Suprapubic skin (tissue), 4 donors: ENCODE measurements at regions not wholly inside any gene's neighbourhood (a gene's known extent, or its start where the extent isn't known, plus 50 kb on each side); places are given as distances from the start of the nearest gene placed in this dataset.

ENCODE experiments used
- DNase-seq, 2 donors: peaks; one replicate each; pipeline ENCODE4 v3.0.0-alpha.2; 2019; ENCODE audit warnings: low spot score in 2 of 2
- H3K27ac ChIP-seq: fragments of 200-600 bp; sonication (generic); one replicate; pipeline ENCODE4 v1.5.1; 2019
- H3K27me3 ChIP-seq: fragments of 200-600 bp; sonication (generic); one replicate; pipeline ENCODE4 v1.5.1; 2019
- H3K36me3 ChIP-seq: fragments of 200-600 bp; sonication (generic); one replicate; pipeline ENCODE4 v1.5.1; 2019
- H3K4me1 ChIP-seq: fragments of 200-600 bp; sonication (generic); one replicate; pipeline ENCODE4 v1.5.1; 2019
- H3K4me3 ChIP-seq: fragments of 200-600 bp; sonication (generic); one replicate; pipeline ENCODE4 v1.5.1; 2019; ENCODE audit warnings: mild to moderate bottlenecking
- H3K9me3 ChIP-seq: fragments of 200-600 bp; sonication (generic); one replicate; pipeline ENCODE4 v1.5.1; 2019
- EP300 ChIP-seq: sonication (generic); formaldehyde crosslinking; IDR thresholded peaks from one replicate; pipeline ENCODE4 v1.6.1; 2017; ENCODE audit warnings: antibody characterized with exemption
- POLR2A ChIP-seq, 2 donors: fragments of 450-650 bp; IDR thresholded peaks; one replicate each; pipeline ENCODE4 v1.6.1; 2017; ENCODE audit warnings: antibody characterized with exemption in 2 of 2, mild to moderate bottlenecking in 2 of 2, moderate library complexity in 2 of 2
- POLR2AphosphoS5 ChIP-seq, 3 donors: sonication (generic); formaldehyde crosslinking; IDR thresholded peaks; one replicate each; pipeline ENCODE4 v1.6.1; 2017; ENCODE audit warnings: antibody characterized with exemption in 3 of 3
- WGBS: methylation state at CpG from one replicate; pipeline ENCODE4 v1.1.5; 2018; 5-methylcytosine and 5-hydroxymethylcytosine counted together
- TF ChIP-seq, protein P1 (sequence below), 2 donors: fragments of 200-600 bp in 1 of 2; fragments of 450-650 bp in 1 of 2; sonication (generic) in 1 of 2; IDR thresholded peaks; one replicate each; pipeline ENCODE4 v1.5.1; 2016 to 2019; ENCODE audit warnings: antibody characterized with exemption in 2 of 2, mild to moderate bottlenecking in 1 of 2, moderate library complexity in 1 of 2

- WGBS = 72% methylated on average over 6 of the region's 6 CpGs
- Histone ChIP-seq H3K27ac (no peak overlapping the region), H3K36me3 (no peaks in the 10 kb centered on the region), H3K27me3 (no peaks in the 10 kb centered on the region), H3K4me1 (no peaks in the 10 kb centered on the region), H3K9me3 (no peaks in the 10 kb centered on the region), H3K4me3 (no peak overlapping the region)
- TF ChIP-seq POLR2AphosphoS5 (IDR thresholded peaks at IDR 0.05) (no peak), POLR2A (IDR thresholded peaks at IDR 0.05) (no peak), EP300 (no peak)
- TF ChIP-seq, protein P1, sequence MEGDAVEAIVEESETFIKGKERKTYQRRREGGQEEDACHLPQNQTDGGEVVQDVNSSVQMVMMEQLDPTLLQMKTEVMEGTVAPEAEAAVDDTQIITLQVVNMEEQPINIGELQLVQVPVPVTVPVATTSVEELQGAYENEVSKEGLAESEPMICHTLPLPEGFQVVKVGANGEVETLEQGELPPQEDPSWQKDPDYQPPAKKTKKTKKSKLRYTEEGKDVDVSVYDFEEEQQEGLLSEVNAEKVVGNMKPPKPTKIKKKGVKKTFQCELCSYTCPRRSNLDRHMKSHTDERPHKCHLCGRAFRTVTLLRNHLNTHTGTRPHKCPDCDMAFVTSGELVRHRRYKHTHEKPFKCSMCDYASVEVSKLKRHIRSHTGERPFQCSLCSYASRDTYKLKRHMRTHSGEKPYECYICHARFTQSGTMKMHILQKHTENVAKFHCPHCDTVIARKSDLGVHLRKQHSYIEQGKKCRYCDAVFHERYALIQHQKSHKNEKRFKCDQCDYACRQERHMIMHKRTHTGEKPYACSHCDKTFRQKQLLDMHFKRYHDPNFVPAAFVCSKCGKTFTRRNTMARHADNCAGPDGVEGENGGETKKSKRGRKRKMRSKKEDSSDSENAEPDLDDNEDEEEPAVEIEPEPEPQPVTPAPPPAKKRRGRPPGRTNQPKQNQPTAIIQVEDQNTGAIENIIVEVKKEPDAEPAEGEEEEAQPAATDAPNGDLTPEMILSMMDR (IDR thresholded peaks at IDR 0.05) = no peak
- no peak for DNase-seq
Measured at GRCh38 chr6:66362888-66363287, 655.9 kb upstream of the EYS start.

GRCh38 chr6:66361886-66362285 is 654.9 kb upstream of the EYS start:
- H3K4me1 ChIP-seq = no peaks in the 10 kb centered on the region
- TF ChIP-seq POLR2A (IDR thresholded peaks at IDR 0.05) (no peak), POLR2AphosphoS5 (IDR thresholded peaks at IDR 0.05) (no peak), EP300 (no peak)
- TF ChIP-seq, protein P1 (IDR thresholded peaks at IDR 0.05) = no peak
- no peaks in the 10 kb centered on the region for H3K36me3 ChIP-seq
- H3K27ac ChIP-seq = no peak overlapping the region
- WGBS = 76% methylated on average over 5 of the region's 8 CpGs
- no peaks in the 10 kb centered on the region for H3K9me3 ChIP-seq
- no peak for DNase-seq
- no peak overlapping the region for H3K4me3 ChIP-seq
- no peaks in the 10 kb centered on the region for H3K27me3 ChIP-seq

DNA sequence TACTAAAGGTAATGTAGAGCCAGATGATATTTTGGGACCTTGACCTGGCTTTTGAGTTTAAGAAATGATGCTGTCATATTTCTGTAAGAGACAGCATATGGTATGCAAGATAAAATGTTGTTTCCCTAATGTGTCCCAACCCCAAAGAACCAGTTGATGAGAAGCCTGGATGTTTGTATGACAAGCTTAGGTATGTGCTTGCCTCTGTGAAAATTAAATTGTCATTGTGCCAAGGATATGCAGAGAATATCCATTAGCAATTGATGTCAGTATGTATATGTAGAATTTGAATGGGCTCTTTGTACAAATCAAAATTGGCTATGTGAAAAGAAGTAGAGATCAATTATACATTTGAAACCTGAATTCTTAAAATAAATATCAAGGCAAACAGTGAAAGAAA is 650.8 kb upstream of the EYS start:
- Histone ChIP-seq H3K4me3 (no peak overlapping the region), H3K9me3 (no peaks in the 10 kb centered on the region), H3K27me3 (no peaks in the 10 kb centered on the region), H3K27ac (no peak overlapping the region), H3K36me3 (no peaks in the 10 kb centered on the region), H3K4me1 (no peaks in the 10 kb centered on the region)
- TF ChIP-seq, protein P1 (IDR thresholded peaks at IDR 0.05) = no peak
- TF ChIP-seq POLR2AphosphoS5 (IDR thresholded peaks at IDR 0.05) (no peak), EP300 (no peak), POLR2A (IDR thresholded peaks at IDR 0.05) (no peak)
- DNase-seq = no peak

DNA sequence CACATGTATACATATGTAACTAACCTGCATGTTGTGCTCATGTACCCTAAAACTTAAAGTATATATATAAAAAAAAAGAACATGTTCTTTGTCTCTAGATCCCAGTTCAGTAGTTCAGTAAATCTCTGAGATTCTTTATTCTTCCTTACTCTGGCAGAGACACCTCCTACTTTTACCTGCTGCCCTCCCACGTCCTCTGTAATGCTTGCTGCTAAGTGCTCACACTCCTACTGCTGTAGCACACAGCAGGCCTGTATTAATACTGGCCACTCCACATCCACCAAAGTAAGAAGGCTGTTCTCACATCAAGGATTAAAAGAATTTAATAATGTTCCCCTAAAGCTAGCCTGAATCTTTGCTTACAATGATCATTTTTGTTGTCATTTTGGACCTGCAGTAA is 648.4 kb upstream of the EYS start:
- no peaks in the 10 kb centered on the region for H3K27me3 ChIP-seq
- TF ChIP-seq EP300 (no peak), POLR2A (IDR thresholded peaks at IDR 0.05) (no peak), POLR2AphosphoS5 (IDR thresholded peaks at IDR 0.05) (no peak)
- TF ChIP-seq, protein P1 (IDR thresholded peaks at IDR 0.05) = no peak
- 88% methylated on average over 1 of the region's 1 CpG for WGBS
- no peaks in the 10 kb centered on the region for H3K9me3 ChIP-seq
- no peak overlapping the region for H3K4me3 ChIP-seq
- no peaks in the 10 kb centered on the region for H3K36me3 ChIP-seq
- no peak overlapping the region for H3K27ac ChIP-seq
- no peaks in the 10 kb centered on the region for H3K4me1 ChIP-seq
- DNase-seq = no peak

- no peaks in the 10 kb centered on the region for H3K27me3 ChIP-seq
- H3K27ac ChIP-seq = no peak overlapping the region
- TF ChIP-seq POLR2AphosphoS5 (IDR thresholded peaks at IDR 0.05) = no peak
- no peak for TF ChIP-seq POLR2A (IDR thresholded peaks at IDR 0.05)
- TF ChIP-seq, protein P1 (IDR thresholded peaks at IDR 0.05) = no peak
- TF ChIP-seq EP300 = no peak
- no peak for DNase-seq
- no peaks in the 10 kb centered on the region for H3K9me3 ChIP-seq
- 33% methylated on average over 2 of the region's 2 CpGs for WGBS
- H3K36me3 ChIP-seq = no peaks in the 10 kb centered on the region
- no peak overlapping the region for H3K4me3 ChIP-seq
- no peaks in the 10 kb centered on the region for H3K4me1 ChIP-seq
Measured at GRCh38 chr6:66344796-66345195, 637.8 kb upstream of the EYS start.
